ENCODE measurements at regions not wholly inside any gene's neighbourhood (a gene's known extent, or its start where the extent isn't known, plus 50 kb on each side); places are given as distances from the start of the nearest gene placed in this dataset.

- TF ChIP-seq ATF2 (IDR thresholded peaks at IDR 0.05; ENCODE audit: low read length) = peak; percentile 96
- TF ChIP-seq SIX5 (IDR thresholded peaks at IDR 0.05; ENCODE audit: low read depth, low read length) = no peak
Observed at GRCh38 chr2:6069381-6069780, 377.2 kb downstream of the SOX11 start (continued).

Data from H1 (cell line).